ENCODE measurements at regions not wholly inside any gene's neighbourhood (a gene's known extent, or its start where the extent isn't known, plus 50 kb on each side); places are given as distances from the start of the nearest gene placed in this dataset.

GRCh38 chr20:11540558-11540957 is 377.1 kb upstream of the BTBD3 start:
- ChIA-PET CTCF (ENCODE audit: partially characterized antibody) (interaction anchor here (0.9 to 1.2 kb wide), 3 partner anchors 9 to 844 kb away, joined by 3 to 4 read pairs (median 3); no protein-coding TSS in a partner anchor), POLR2A (ENCODE audit: partially characterized antibody) (no interaction called here)
- TF ChIP-seq, protein P1, sequence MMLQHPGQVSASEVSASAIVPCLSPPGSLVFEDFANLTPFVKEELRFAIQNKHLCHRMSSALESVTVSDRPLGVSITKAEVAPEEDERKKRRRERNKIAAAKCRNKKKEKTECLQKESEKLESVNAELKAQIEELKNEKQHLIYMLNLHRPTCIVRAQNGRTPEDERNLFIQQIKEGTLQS (IDR thresholded peaks at IDR 0.05; ENCODE audit: insufficient read depth, low read depth, low read length), result no peak
- TF ChIP-seq RAD21 (IDR thresholded peaks at IDR 0.05 in 1 of 2, conservative IDR thresholded peaks at IDR 0.05 in 1 of 2; ENCODE audit: low read depth in 2 of 2, low read length in 2 of 2), result 0 out of 4 replicates have a peak, but pooled peaks of 1 of the 2 experiments have one; percentile 6
- Histone ChIP-seq H3K56ac (replicated peaks; ENCODE audit: insufficient read length, low read depth, low read length) (no peak overlapping the region), H2BK20ac (ENCODE audit: low read length) (no peak overlapping the region; the same call in 1 of the 2 replicates), H3K4ac (replicated peaks; ENCODE audit: insufficient read length, low read depth, low read length) (no peak overlapping the region), H3K79me2 (ENCODE audit: control insufficient read depth in 1 of 2, insufficient read depth in 2 of 2, low read length in 2 of 2) (no peaks in the 10 kb centered on the region), H2AK5ac (ENCODE audit: low read depth, low read length) (no peak overlapping the region; the same call in 1 of the 2 replicates), H3K9ac (replicated peaks in 1 of 4; ENCODE audit: extremely low read depth in 1 of 4, low read depth in 3 of 4, low read length in 3 of 4) (no peak overlapping the region), H3K14ac (ENCODE audit: insufficient read length) (no peak overlapping the region), H2BK120ac (replicated peaks; ENCODE audit: low read depth, low read length) (peak overlapping the region; percentile 4), H4K5ac (ENCODE audit: insufficient read length, low read depth, low read length) (peak overlapping the region; percentile 41), H3K4me3 (ENCODE audit: extremely low read depth in 1 of 4, insufficient read depth in 2 of 4, low read depth in 3 of 4, low read length in 4 of 4) (peak overlapping the region in 1 of 4 experiments; percentile 28; a peak in 1 of 8 replicates), H3K36me3 (ENCODE audit: control insufficient read depth in 2 of 4, insufficient read depth in 4 of 4, low read length in 3 of 4) (no peaks in the 10 kb centered on the region), H3K4me1 (replicated peaks in 1 of 4; ENCODE audit: control insufficient read depth in 3 of 4, insufficient read depth in 4 of 4, low read length in 3 of 4) (peaks cover 10 to 40% (median 22%) of the 10 kb centered on the region in 4 experiments; a peak in 6 of 7 replicates), H3K23ac (ENCODE audit: insufficient read length) (no peak overlapping the region), H4K91ac (replicated peaks; ENCODE audit: insufficient read length, low read length) (peak overlapping the region; percentile 88), H3K79me1 (ENCODE audit: low read depth, low read length) (no peaks in the 10 kb centered on the region), H3K27ac (ENCODE audit: low read depth, low read length) (0 out of 2 replicates have a peak overlapping the region, but pooled peaks have one; percentile 1), H2BK15ac (ENCODE audit: low read length) (no peak overlapping the region), H4K8ac (ENCODE audit: extremely low read depth, insufficient read depth, low read length) (no peak overlapping the region), H3K4me2 (ENCODE audit: insufficient read depth in 1 of 2, low read depth in 2 of 2, low read length in 2 of 2) (peak overlapping the region; percentile 33 to 54; a peak in 3 of 4 replicates), H2BK5ac (ENCODE audit: low read depth, low read length) (peak overlapping the region; percentile 98; the same call in 1 of the 2 replicates), H3K18ac (ENCODE audit: extremely low read depth, low read length) (peak overlapping the region; percentile 86), H3K9me3 (ENCODE audit: insufficient read depth in 2 of 2, low read depth in 1 of 2, low read length in 1 of 2) (peaks cover 0 to 3% of the 10 kb centered on the region in 2 experiments; a peak in 1 of 4 replicates), H2AFZ (ENCODE audit: low read length) (no peak overlapping the region), H2BK12ac (ENCODE audit: low read depth, low read length) (0 out of 2 replicates have a peak overlapping the region, but pooled peaks have one; percentile 12), H3K23me2 (ENCODE audit: low read depth, low read length) (no peaks in the 10 kb centered on the region; the same call in 1 of the 2 replicates), H4K20me1 (replicated peaks in 1 of 2; ENCODE audit: control insufficient read depth in 1 of 2, insufficient read depth in 2 of 2, low read length in 2 of 2) (no peaks in the 10 kb centered on the region), H3K27me3 (replicated peaks in 1 of 4; ENCODE audit: control insufficient read depth in 3 of 4, extremely low read depth in 1 of 4, insufficient read depth in 3 of 4, low read length in 3 of 4) (no peaks in the 10 kb centered on the region)
- DNase-seq (ENCODE audit: low read depth in 1 of 2, low spot score in 2 of 2), result peak in 1 of 2 experiments; percentile 46
- WGBS, 2 experiments (ENCODE audit: extremely low coverage in 1 of 2, insufficient coverage in 1 of 2, insufficient read length in 1 of 2, insufficient replicate concordance in 2 of 2, low coverage in 1 of 2, low lambda C conversion rate in 2 of 2, missing lambda C conversion rate in 1 of 2), result 14% methylated on average over 3 of the region's 3 CpGs; no CpG with 5 or more reads in 1 of the 2 experiments
- peak; percentile 19 for FAIRE-seq

Data from H1 (cell line).